ENCODE measurements at regions not wholly inside any gene's neighbourhood (a gene's known extent, or its start where the extent isn't known, plus 50 kb on each side); places are given as distances from the start of the nearest gene placed in this dataset.

DNA sequence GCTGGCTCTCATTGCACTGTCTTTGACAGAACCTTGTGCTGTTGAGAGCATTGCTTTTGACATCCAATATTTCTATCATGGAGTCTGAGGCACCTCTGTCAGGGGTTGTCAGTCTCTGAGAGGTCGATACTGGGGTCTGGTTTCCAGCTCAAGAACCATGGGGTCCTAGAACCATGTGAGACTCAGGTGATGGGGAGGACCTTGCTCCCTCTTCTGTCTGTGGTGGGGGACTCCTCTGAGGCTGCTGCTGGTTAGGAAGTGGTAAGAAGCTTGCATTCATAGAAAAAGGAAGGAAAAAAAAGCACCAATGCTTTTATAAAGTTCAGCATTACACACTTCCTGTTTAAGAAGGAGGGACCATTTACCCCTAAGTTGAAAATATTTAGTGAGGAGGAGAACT, 91.8 kb upstream of the CD44 start:
- TF ChIP-seq EZH2 (IDR thresholded peaks at IDR 0.05) = no peak
- TF ChIP-seq, protein P1, sequence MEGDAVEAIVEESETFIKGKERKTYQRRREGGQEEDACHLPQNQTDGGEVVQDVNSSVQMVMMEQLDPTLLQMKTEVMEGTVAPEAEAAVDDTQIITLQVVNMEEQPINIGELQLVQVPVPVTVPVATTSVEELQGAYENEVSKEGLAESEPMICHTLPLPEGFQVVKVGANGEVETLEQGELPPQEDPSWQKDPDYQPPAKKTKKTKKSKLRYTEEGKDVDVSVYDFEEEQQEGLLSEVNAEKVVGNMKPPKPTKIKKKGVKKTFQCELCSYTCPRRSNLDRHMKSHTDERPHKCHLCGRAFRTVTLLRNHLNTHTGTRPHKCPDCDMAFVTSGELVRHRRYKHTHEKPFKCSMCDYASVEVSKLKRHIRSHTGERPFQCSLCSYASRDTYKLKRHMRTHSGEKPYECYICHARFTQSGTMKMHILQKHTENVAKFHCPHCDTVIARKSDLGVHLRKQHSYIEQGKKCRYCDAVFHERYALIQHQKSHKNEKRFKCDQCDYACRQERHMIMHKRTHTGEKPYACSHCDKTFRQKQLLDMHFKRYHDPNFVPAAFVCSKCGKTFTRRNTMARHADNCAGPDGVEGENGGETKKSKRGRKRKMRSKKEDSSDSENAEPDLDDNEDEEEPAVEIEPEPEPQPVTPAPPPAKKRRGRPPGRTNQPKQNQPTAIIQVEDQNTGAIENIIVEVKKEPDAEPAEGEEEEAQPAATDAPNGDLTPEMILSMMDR (IDR thresholded peaks at IDR 0.05) = no peak

Measured in neural progenitor cell (in vitro differentiated cells).